ENCODE measurements at regions not wholly inside any gene's neighbourhood (a gene's known extent, or its start where the extent isn't known, plus 50 kb on each side); places are given as distances from the start of the nearest gene placed in this dataset.

GRCh38 chr4:1523506-1523905 is 117.3 kb upstream of the NKX1-1 start:
- TF ChIP-seq CTCF (IDR thresholded peaks at IDR 0.05) (no peak), EZH2 (IDR thresholded peaks at IDR 0.05; ENCODE audit: borderline replicate concordance, insufficient read depth, low read depth, low read length, poor library complexity, severe bottlenecking) (no peak)
